Stimulated activated CD8-positive, alpha-beta memory T cell treated with anti-CD3 and anti-CD28 coated beads, Interleukin-4, amount 100 ng/mL, for 4 hours (primary cell): ENCODE measurements at regions not wholly inside any gene's neighbourhood (a gene's known extent, or its start where the extent isn't known, plus 50 kb on each side); places are given as distances from the start of the nearest gene placed in this dataset.
"Not testable (repeated sequence)": the region's sequence is repeated elsewhere in the genome, so short reads cannot be mapped to it uniquely, and the experiment has no call there.

Experiments
- DNase-seq, 2 donors: peaks; one replicate each; pipeline ENCODE4 v3.0.0-alpha.2; 2020; ENCODE audit warnings: low read depth in 2 of 2, low spot score in 1 of 2

DNA sequence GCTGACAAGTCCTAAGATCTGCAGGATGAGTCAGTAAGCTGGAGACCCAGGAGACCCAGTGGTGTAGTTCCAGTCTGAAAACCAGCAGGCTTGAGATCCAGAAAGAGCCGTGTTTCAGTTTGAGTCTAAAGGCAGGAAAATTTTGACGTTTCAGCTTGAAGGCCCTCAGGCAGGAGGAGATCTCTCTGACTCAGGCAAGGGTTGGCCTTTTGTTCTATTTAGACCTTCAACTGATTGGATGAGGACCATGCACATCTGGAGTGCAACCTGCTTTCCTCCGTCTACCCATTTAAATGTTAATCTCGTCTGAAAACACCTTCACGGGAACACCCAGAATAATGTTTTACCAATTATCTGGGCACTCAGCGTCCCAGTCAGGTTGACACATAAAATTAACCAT, 69.5 kb downstream of the NPIPA7 start:
- not testable (repeated sequence) for DNase-seq

DNA sequence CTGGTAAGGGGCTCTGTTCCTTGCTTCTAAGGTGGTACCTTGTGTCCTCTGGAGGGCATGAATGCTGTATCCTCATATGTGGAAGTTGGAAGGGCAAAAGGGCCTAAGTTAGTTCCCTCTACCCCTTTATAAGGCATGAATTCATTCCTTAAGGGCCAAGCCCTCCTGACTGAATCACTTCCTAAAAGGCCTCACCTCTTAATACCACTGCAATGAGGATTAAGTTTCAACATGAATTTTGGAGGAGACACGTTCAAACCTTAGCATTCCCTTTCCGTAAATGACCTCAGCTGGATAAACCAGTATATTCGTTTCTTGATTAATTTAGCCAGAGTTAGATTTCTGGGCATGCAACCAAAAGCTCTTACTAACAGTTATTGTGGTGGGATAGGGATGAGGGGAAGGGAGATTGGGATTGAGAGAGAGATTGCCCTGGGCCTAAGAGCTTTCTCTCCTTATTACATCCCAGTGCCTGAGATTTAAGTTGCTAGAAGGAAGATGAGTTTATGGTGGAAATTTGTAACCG, 70.8 kb downstream of the NPIPA7 start:
- DNase-seq: not testable (repeated sequence)

DNA sequence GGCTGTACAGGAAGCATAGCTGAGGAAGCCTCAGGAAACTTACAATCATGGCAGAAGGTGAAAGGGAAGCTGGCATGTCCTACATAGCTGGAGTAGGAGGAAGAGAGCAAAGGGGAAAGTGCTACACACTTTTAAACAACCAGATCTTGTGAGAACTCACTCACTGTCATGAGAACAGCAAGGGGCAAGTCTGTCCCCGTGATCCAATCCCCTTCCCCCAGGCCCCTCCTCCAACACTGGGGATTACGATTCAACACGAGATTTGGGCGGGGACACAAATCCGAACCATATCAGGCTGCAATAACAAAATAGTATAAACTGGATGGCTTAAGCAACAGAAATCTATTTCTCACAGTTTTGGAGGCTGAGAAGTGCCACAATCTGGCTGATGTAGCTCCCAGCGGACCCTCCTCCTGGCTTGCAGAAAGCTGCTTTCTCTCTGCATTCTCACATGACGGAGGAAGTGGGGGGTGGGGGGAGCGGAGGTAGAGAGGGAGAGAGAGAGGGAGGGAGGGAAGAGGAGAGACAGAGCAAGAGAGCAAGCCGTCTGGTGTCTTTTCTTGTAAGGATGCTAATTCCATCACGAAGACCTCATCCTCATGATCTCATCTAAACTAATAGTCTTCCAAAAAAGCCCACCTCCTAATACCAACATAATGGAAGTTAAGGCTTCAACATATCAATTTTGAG, 72.9 kb downstream of the NPIPA7 start:
- not testable (repeated sequence) for DNase-seq

DNA sequence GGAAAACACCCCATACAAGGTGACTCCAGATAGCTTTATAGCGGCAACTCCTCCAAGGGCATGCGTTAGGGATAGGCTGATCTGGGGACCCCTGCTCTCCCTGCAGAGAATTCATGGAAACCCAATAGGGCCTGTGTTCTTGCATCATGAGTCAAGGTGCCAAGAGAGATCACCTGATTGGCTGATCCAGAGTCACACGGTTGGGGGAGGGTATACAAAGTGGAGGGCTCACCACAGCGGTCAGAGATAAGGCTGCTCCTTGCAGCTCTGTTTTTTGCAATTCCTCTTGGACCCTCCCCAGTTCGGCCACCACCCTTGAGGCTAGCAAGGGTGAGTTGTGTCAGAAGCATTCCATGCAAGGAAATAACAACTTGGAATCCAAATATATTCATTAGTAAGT, 79.6 kb downstream of the NPIPA7 start:
- not testable (repeated sequence) for DNase-seq

DNA sequence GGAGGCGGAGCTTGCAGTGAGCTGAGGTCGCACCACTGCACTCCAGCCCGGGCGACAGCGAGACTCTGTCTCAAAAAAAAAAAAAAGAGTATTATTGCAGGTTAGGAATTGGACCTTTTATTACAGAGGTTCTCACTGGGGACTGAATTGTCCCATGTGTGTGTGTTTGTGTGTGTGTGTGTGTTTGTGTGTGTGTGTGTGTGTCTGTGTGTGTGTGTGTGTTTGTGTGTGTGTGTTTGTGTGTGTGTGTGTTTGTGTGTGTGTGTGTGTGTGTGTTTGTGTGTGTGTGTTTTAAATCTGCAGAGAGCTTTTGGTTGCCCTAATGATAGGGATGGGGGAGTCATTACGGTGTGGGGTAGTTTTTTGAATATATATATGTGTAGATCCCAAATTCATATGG, 84.9 kb downstream of the NPIPA7 start:
- DNase-seq: not testable (repeated sequence)

DNA sequence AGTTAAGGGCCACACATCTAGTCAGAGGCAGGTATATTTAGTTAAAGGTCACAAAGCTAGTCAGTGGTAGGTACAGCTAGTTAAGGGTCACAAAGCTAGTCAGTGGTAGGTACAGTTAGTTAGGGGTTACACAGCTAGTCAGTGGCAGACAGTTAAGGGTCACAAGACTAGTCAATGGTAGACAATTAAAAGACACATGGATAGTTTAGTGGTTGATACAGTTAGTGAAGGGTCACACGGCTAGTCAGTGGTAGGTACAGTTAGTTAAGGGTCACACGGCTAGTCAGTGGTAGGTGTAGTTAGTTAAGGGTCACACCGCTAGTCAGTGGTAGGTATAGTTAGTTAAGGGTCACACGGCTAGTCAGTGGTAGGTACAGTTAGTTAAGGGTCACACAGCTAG, 110.0 kb downstream of the NPIPA7 start:
- DNase-seq: not testable (repeated sequence)

DNA sequence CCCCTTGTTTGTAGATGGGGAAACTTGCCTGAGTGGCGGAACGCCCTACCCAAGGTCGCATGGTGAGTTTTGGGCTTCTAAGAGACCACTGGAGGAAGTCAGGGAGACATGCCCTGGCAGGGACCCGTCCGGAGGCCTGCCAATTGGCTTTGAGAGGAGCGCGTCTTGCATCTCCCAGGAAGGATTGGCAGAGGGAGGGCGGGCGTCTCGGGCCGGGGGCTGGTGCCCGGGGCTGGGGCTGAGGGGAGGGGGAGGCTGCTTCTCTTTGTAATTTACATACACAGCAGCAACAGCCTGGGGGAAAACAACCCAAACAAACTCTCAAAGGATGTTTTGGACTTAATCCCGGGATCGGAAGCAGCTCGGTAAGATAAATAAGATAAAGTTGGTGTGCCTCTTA, 110.5 kb downstream of the NPIPA7 start:
- DNase-seq: not testable (repeated sequence)

DNA sequence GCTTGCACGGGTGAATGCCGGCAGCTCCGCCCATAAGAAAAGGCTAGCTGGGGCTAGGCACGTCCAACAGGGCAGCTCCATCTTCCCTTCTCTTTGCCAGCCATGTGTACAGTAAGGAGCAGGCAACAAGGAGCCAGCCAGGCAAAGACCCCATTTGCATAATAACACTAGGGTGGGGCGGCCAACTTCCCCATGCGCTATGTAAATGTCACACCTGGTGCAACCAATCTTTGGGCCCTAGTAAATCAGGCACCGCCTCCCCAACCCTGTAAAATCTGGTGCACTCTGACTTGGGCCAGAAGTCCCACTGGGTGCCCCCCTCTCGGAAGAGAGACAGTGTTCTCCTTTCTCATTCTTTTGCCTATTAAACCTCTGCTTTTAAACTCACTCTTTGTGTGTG, 115.2 kb downstream of the NPIPA7 start:
- not testable (repeated sequence) for DNase-seq

DNA sequence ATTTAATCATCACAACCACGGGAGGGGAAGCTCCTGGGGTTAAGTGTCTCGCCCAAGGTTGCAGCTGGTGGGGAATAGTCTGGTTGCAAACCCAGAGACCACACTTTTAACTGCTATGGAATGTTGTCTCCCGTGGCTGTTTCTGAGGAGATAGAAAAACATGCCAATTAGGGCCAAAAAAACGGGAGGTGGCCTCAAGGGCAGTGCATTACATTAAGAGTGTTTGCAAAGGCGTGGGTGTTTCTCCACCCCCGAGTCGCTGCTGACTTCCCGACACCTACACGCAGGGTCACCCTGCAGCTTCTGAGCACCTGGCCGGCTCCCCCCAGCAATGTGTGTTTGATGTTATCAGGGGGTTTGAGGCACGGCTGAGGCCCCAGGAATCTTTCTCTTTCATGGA, 116.1 kb downstream of the NPIPA7 start:
- DNase-seq: not testable (repeated sequence)

DNA sequence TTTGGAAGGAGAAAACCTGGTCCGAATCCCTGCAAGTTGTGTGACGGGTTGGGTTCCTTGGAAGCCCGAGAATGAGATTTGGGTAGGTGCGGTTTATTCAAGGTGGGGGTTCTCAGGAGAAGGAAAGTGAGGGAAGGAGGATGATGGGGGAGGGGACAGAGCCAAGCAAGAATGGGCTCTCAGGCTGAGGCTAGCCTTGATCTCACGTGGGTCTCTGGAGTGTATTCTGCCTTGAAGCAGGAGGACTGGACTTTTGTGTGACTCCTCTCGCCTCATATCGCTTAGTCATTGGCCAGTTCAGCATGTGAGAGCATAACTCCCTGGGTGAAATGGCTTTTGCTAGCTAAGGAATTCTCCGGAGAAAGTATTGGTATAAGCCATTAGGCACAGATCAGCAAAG, 120.9 kb downstream of the NPIPA7 start:
- not testable (repeated sequence) for DNase-seq

DNA sequence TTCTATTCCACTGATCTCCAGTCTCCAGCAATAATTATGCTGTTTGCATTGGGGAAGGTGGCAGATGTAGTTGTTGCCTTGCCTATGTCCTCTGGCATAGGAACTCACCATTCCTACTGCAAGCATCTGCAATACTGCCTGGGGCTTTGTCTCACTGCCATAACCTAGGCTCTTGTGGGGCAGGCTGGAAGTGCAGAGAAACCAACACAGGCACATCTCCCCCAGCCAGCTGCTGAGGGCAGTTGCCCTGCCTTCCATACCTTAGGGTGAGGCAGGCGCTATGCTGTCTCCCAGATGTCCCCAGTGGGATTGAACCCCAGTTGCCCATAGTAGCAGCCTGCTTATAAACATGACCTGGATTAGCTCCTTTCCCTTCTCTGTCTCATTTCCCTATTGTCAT, 128.1 kb downstream of the NPIPA7 start:
- DNase-seq: not testable (repeated sequence)

DNA sequence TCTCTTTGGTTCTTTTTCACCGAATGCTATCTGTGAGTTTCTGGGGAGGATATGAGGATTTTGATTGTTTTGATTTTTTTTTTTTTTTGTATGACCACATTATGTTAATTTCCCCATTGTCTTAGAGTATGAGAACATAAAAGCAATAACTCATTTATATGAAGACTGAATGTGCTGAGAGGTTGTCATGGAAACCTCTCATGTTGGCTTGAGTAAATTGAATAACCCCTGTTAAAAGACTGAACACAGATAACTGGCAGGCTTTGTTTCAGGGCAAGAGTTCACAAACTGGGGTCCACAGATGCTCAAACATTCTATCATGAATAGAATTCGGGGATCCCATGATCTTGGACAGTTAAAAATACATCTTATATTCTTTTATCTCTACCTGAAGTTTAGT, 129.4 kb downstream of the NPIPA7 start:
- DNase-seq: not testable (repeated sequence)

DNA sequence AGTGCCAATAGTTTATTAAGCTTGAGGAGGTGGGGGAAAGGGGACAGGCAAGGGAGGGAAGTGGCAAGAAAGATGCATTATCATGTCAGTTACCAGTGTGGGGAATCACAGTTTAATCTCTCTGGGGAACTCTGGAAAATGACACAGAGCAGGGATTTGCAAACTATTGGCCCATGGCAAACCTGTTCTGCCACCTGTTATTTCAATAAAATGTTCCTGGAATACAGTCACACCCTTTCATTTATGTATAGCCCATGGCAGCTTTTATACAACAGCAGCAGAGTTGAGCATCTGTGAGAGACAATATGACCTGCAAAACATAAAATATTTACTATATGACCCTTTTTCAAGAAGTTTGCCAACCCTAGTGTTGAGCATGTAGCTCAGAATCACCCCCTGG, 140.5 kb downstream of the NPIPA7 start:
- DNase-seq: not testable (repeated sequence)

DNA sequence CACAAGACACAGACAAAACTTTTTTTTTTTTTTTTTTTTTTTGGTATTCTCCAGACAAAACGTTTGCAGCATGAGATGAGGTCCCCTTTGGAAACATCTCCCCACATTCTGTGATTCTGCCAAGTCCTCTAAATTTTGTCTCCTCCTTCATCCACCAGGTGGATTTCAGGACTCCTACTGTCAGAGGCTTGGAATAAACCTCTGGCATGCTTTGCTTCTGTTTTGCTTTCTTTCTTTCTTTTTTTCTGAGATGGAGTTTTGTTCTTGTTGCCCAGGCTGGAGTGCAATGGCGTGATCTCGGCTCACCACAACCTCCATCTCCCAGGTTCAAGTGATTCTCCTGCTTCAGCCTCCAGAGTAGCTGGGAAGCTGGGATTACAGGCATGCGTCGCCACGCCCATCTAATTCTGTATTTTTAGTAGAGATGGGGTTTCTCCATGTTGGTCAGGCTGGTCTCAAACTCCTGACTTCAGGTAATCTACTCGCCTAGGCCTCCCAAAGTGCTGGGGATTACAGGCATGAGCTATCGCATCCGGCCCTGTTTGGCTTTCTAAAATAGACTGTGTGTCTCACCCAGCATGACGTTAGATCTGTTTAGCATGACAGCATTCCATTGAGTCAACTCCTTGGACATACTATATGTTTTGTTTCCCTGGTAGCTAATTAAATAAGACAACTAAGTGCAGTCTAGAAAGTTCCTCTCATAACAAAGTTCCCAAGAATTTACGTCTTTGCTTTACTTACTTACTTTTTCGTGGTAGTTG, 142.5 kb downstream of the NPIPA7 start:
- DNase-seq: not testable (repeated sequence)

DNA sequence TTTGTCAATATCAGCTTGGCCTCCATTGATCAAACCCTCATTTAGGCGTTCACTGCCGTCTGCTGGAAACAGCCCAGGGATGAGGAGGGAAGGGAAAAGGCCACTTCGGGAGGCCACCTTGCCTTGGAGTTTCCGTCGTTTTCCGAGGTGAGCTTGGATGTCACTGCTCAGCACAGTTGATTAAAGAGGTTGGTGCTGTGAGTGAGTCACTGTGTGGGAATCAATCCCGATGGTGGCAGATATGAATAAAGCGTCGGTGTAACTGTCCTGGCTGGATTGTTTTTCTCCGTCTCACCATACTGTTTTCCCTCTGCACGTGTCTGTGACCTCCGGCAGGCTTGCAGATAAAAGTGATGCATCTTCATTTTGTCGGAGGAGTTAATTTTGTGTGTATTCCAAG, 148.1 kb downstream of the NPIPA7 start:
- not testable (repeated sequence) for DNase-seq

DNA sequence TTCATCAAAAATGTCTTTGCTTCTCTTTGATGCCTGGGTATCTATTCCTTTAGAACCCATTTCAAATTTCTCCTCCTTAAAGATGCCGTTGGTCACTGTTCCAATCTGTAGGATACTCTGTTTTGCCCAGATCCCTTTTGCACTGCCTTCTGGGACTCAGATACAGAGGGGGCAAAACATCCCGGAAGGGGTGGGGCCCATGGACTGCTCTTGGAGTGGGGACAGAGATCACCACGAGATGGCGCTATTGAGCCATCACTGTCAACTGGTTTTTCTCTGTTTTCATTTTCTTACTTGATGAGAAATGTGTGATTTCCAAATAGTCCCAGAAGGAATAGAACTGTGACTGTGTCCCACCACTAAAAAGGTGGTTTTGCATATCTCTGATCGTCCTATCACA, 151.8 kb downstream of the NPIPA7 start:
- not testable (repeated sequence) for DNase-seq

DNA sequence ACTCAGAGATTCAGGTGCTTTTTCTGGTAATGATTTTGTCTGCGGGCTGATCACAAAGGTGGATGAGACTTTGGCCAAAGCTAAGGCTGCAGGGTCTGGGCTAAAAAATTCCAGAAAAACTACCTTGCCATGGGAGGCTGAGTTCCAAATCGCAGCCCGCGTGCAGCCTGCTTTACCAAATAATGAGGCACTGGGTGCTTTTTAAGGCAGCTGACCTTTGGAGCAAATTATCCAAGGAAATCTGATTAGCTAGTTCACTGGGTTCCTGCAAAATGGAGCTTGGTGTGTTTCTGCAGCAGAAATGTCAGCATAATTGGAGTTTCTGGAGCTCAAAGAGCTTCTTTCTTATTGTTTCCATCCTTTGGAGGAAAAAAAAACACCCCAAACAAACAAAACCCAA, 156.6 kb downstream of the NPIPA7 start:
- not testable (repeated sequence) for DNase-seq

DNA sequence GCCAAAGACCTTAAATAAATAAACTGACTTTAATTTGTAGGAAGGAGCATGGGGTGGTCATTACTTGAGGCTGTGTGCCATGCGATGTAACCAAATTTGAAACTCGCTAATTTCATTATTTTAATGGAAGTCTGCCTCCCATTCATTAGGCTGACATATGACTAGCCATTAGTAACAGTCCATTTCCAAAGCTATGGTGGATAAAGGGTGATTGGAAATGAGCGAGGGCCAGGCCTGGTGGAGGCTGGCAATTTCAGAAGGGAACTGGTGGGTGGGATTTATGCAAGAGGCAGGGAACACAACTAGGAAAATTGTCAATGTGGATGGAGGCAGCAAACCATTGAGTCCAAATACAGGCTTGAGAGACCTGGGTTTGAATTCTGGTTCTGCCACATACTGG, 157.2 kb downstream of the NPIPA7 start:
- not testable (repeated sequence) for DNase-seq

DNA sequence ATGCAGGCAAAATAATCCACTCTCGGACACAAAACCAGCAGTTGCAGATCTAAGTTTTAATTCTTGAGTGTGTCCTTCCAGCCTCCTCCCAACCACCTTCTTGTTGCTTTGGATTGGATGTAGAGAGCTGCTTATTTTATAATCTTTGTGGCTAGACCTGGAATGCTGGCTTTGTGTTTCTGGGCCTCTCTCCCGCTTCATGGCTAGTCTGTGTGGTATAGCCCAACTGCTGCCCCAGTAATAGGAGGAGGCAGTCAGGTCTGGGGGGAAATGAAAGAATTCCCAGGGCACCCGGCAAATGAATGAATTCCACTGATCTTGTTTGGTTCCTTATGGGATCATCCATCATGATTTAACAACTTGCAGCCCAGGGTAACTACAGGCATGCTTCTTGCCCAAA, 170.8 kb downstream of the NPIPA7 start:
- not testable (repeated sequence) for DNase-seq

DNA sequence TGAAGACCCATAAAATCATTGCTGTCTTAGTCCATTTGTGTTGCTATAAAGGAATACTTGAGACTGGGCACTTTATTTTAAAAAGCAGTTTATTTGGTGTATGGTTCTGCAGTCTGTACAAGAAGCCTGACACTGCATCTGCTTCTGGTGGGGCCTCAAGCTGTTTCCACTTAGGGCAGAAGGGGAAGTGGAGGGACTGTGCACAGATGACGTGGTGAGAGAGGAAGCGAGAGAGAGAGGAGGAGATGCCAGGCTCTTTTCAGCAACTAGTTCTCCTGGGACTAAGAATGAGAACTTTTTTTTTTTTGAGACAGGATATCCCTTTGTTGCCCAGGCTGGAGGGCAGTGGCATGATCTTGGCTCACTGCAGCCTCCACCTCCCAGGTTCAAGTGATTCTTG, 171.9 kb downstream of the NPIPA7 start:
- not testable (repeated sequence) for DNase-seq

DNA sequence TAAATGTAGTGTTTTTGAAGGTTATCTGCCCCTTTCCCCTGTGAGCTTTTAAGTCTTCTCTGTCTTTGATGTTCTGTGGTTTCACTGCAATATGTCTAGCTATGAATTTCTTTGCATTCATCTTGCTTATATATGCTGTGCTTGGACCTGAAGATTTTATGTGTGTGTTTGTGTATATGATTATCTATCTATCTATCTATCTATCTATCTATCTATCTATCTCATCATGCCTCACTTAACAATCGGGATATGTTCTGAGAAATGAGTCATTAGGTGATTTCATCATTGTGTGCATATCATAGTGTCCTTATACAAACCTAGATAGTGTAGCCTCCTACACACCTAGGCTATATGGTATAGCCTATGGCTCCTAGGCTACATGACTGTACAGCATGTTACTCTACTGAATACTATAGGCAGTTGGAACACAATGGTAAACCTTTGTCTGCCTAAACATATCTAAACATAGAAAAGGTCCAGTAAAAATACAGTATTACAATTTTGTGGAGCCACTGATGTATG, 173.9 kb downstream of the NPIPA7 start:
- DNase-seq: not testable (repeated sequence)

DNA sequence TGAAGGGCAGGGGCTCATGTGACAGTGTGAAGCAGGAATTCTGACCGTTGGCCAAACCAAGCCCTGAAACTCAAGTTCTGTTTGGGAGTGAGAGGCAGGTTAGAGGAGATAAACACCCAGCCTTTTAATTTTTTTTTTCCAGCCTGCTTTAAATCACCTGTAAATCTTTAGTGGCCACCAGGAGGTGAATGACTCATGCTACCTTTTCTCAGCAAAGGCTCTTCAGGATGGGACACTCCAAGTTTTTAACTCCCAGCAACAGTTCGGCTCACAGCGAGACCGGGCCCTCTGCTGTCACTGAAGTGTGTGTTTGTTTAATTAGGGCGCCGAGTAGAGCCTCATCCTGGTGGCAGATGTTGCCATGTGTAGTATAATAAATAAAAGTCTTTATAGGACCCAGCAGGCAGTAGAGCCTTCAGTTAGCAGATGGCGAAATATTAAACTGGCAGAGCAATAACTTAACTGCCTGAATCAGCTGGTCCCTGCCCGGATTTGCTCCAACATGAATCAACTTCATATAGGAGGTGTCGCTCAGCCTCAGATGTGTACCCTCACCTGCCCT, 180.3 kb downstream of the NPIPA7 start:
- not testable (repeated sequence) for DNase-seq
